LNCAP (cell line): ENCODE measurements at regions not wholly inside any gene's neighbourhood (a gene's known extent, or its start where the extent isn't known, plus 50 kb on each side); places are given as distances from the start of the nearest gene placed in this dataset.

Experiments
- TF ChIP-seq, protein P1 (sequence below): fragments of 450-650 bp; IDR thresholded peaks from 2 replicates; pipeline ENCODE4 v1.5.1; 2017; ENCODE audit warnings: mild to moderate bottlenecking

DNA sequence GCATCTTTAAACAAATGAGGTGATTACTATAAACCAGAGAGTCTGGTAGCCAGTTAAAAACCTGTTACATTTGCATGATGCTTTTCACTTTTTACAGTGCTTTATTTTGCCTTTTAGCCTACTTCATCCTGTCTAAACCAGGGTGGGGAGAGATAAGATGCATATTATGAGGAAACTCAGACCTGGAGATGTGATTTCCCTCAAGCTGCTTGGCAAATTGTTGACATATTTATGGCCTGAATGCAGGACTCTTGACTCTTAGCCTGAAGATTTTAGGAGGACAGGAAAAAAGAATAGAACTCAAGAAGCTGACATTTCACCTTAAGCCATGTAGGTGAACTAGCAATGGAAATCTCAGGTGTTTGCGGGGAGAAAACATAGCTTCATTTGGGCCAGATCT is 202.8 kb downstream of the NMUR2 start:
- TF ChIP-seq, protein P1, sequence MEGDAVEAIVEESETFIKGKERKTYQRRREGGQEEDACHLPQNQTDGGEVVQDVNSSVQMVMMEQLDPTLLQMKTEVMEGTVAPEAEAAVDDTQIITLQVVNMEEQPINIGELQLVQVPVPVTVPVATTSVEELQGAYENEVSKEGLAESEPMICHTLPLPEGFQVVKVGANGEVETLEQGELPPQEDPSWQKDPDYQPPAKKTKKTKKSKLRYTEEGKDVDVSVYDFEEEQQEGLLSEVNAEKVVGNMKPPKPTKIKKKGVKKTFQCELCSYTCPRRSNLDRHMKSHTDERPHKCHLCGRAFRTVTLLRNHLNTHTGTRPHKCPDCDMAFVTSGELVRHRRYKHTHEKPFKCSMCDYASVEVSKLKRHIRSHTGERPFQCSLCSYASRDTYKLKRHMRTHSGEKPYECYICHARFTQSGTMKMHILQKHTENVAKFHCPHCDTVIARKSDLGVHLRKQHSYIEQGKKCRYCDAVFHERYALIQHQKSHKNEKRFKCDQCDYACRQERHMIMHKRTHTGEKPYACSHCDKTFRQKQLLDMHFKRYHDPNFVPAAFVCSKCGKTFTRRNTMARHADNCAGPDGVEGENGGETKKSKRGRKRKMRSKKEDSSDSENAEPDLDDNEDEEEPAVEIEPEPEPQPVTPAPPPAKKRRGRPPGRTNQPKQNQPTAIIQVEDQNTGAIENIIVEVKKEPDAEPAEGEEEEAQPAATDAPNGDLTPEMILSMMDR = no peak

DNA sequence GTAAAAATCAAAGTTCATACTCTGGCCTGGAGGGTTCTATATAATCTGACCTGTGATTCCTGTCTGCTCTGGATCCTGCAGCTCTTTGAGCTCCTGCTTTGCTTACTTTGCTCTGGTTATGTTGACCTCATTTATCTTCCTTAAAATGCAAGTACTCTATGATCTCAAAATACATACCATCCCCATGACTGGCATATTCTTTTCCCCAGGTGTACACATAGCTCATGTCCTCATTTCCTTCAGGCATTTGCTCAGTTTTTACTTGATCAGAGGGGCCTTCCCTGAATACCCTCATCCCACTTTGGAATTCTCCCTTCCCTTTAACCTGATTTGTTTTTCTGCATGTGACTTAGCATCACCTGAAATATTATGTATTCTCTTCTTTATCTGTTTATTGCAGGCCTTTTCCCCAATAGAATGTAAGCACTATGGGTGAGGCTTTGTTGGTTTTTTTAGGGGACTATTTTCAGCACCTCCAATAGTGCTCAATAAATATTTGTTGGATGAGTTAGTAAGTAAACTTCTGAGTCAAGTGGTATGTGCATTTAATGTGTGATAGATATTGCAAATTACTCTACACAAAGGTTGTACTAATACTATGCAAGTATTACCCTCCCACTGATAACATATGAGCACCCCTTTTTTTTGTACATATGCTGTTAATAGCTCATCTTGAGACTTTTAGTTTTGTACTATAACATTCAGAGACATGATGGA is 211.5 kb downstream of the NMUR2 start:
- TF ChIP-seq, protein P1 = no peak

DNA sequence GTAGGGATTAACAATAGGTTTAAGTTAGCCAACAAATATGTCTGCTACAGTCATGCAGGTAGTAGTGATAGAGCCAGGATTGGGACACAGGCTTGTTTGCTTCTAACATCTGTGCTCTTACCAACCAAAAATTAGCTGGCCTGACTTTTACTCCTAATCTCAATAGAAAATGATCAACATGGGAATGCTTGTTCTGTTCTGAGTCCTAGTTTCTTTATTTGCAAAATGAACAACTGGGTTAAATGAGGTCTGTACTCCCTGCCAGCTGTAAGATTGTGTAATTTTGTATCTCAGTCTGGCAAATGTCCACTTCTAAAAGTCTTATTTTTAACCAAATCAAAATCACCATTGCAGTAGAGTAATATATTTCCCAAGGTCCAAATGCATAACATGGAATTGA is 216.8 kb downstream of the NMUR2 start:
- TF ChIP-seq, protein P1 = no peak

DNA sequence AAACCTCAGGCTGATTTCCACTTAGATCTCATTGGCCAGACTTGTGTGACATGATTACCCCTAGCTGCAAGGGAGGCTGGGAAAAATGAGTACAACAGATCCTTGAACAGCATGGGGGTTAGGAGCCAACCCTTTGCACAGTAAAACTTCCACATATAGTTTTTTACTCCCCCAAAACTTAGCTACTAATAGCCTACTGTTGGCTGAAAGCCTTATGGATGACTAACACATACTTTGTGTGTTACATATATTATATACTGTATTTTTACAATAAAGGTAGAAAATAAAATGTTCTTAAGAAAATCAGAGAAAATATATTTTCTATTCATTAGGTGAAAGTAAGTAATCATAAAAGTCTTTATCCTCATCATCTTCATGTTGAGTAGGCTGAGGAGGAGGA is 217.4 kb downstream of the NMUR2 start:
- TF ChIP-seq, protein P1 = no peak

DNA sequence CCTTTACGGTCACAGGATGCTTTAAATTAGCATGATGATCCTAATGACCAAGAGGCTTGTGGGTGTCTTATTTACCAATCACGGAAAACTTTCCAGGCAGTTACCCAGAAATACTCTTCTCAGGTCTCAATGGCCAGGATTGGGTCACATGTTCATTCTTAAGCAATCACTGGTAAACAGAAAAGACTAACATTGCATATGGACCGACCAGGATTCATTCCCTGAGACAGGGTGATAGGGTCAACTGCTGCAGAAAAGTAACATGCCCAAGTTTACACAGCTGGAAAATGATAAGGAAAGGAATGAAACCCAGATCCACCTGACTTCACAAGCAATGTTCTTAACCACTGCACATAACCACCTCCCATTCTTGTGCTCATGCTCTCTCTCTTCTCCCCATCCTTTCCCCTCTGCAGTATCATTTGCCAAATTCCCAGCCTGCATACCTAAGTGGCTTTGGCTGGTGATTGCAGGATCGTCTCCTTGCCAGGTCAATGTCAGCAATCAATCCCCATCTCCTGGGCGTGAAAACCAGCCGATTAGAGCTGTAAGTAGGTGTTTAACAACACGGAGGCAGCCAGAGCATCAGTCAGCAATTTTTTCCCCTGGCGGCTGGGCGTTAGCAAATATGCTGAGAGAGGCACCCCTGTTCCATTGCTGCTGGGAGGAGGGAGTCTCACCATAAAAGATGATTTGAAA is 219.4 kb downstream of the NMUR2 start:
- TF ChIP-seq, protein P1 = no peak

DNA sequence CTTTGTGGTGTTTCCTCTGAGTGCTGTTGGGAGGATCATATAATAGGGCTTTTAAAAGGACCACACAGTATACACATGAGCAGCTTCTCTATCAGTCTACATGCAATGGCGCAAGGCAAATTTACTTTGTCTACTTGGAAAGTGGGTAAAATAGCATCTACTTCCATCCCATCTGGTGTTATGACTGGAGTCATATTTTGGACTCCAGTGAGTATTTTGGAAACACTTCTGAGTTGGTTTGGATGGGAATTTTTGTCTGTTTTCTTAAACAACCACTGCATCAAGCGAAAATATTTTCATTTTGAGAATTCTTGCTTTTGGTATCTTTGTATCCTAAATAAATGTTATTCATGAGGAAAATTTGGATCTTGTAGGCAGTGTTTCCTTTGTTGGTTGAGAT is 220.8 kb downstream of the NMUR2 start:
- TF ChIP-seq, protein P1 = no peak

DNA sequence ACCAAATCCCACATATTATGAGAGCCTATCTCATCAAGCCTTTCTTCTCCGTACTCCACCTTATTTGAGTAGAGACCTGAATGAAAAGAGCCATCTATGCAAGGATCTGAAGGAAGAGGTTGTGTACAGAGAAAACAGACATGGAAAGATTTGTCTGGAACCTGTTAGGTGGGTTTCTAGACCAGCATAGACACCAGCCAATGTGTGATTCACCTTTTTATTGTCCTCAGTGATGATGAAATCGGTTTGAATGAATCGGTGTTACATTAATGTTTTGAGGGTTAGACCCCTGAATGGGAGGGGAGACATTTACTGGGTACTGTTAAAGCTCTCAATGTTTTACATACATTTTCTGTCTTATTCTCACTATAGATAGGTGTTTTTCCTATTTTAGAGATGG is 223.6 kb downstream of the NMUR2 start:
- TF ChIP-seq, protein P1 = no peak
